DND-41 (cell line): ENCODE measurements at regions not wholly inside any gene's neighbourhood (a gene's known extent, or its start where the extent isn't known, plus 50 kb on each side); places are given as distances from the start of the nearest gene placed in this dataset.

Experiments
- ATAC-seq: fragments of 200-7000 bp; cut with Tn5 transposase; 3 replicates; pipeline ENCODE4 v1.9.1; 2021; ENCODE audit warnings: low read depth; ENCODE audit not compliant: insufficient read depth
- DNase-seq: peaks from one replicate; pipeline ENCODE4 v3.0.0-alpha.2; 2020
- H2AFZ ChIP-seq: 2 replicates; pipeline ENCODE4 v1.6.0; 2012; ENCODE audit warnings: low read depth, low read length
- H3K27ac ChIP-seq: 2 replicates; pipeline ENCODE4 v1.5.1; 2012; ENCODE audit warnings: low read length, inconsistent platforms
- H3K27me3 ChIP-seq: fragments of 200-600 bp; sonication (generic); 2 replicates; pipeline ENCODE4 v1.6.0; 2012; ENCODE audit warnings: low read length, mild to moderate bottlenecking, inconsistent platforms; ENCODE audit not compliant: insufficient read depth, poor library complexity
- H3K36me3 ChIP-seq: 2 replicates; pipeline ENCODE4 v1.5.1; 2012; ENCODE audit warnings: low read length, inconsistent platforms; ENCODE audit not compliant: insufficient read depth
- H3K4me1 ChIP-seq: 2 replicates; pipeline ENCODE4 v1.5.1; 2012; ENCODE audit warnings: mild to moderate bottlenecking, low read length; ENCODE audit not compliant: insufficient read depth
- H3K4me2 ChIP-seq: 2 replicates; pipeline ENCODE4 v1.6.0; 2012; ENCODE audit warnings: mild to moderate bottlenecking, moderate library complexity, low read length, inconsistent platforms; ENCODE audit not compliant: insufficient read depth
- H3K4me3 ChIP-seq, 2 experiments: fragments of 200-600 bp in 1 of 2; shearing (Covaris generic) in 1 of 2; 2 replicates each; pipeline ENCODE4 v1.5.1; 2012 to 2016; ENCODE audit warnings: inconsistent platforms in 2 of 2, low read length in 2 of 2, mild to moderate bottlenecking in 2 of 2, low read depth in 1 of 2, moderate library complexity in 1 of 2
- H3K79me2 ChIP-seq: 2 replicates; pipeline ENCODE4 v1.6.0; 2012; ENCODE audit warnings: low read length, inconsistent platforms; ENCODE audit not compliant: insufficient read depth
- H3K9ac ChIP-seq: 2 replicates; pipeline ENCODE4 v1.6.0; 2012; ENCODE audit warnings: low read depth, mild to moderate bottlenecking, inconsistent platforms, low read length, moderate library complexity
- H3K9me3 ChIP-seq: 2 replicates; pipeline ENCODE4 v1.5.1; 2012; ENCODE audit warnings: low read length, moderate library complexity, mild to moderate bottlenecking, inconsistent platforms; ENCODE audit not compliant: insufficient read depth, severe bottlenecking
- H4K20me1 ChIP-seq: 2 replicates; pipeline ENCODE4 v1.6.0; 2012; ENCODE audit warnings: low read length; ENCODE audit not compliant: insufficient read depth
- CTCF ChIP-seq: IDR thresholded peaks from 2 replicates; pipeline ENCODE4 v1.5.1; 2012; ENCODE audit warnings: borderline replicate concordance, low read length, moderate library complexity, mild to moderate bottlenecking; ENCODE audit not compliant: poor library complexity, severe bottlenecking; ENCODE audit errors: extremely low read depth
- EZH2 ChIP-seq: IDR thresholded peaks from 3 replicates; pipeline ENCODE4 v1.6.1; 2012; ENCODE audit warnings: borderline replicate concordance, low read depth, mild to moderate bottlenecking, moderate library complexity, low read length, inconsistent platforms; ENCODE audit not compliant: severe bottlenecking

- Histone ChIP-seq H3K9me3 (no peaks in the 10 kb centered on the region), H3K27ac (no peak overlapping the region), H3K36me3 (no peaks in the 10 kb centered on the region), H3K79me2 (no peaks in the 10 kb centered on the region), H3K4me2 (no peak overlapping the region), H4K20me1 (no peaks in the 10 kb centered on the region), H3K4me3 (no peak overlapping the region), H3K4me1 (no peaks in the 10 kb centered on the region), H2AFZ (no peak overlapping the region), H3K9ac (no peak overlapping the region), H3K27me3 (no peaks in the 10 kb centered on the region)
- ATAC-seq = no peak
- TF ChIP-seq CTCF (no peak), EZH2 (no peak)
- DNase-seq = no peak
These were observed 1360.6 kb upstream of the ACO1 start for GRCh38 chr9:31023847-31024246.

- DNase-seq (no peak), ATAC-seq (no peak)
- Histone ChIP-seq H3K9me3 (no peaks in the 10 kb centered on the region), H3K27ac (no peak overlapping the region), H3K27me3 (no peaks in the 10 kb centered on the region), H3K79me2 (no peaks in the 10 kb centered on the region), H3K4me2 (no peak overlapping the region), H3K36me3 (no peaks in the 10 kb centered on the region), H4K20me1 (no peaks in the 10 kb centered on the region), H3K9ac (no peak overlapping the region), H3K4me3 (no peak overlapping the region), H2AFZ (no peak overlapping the region), H3K4me1 (no peaks in the 10 kb centered on the region)
- TF ChIP-seq CTCF (no peak), EZH2 (no peak)
These were observed 1356.8 kb upstream of the ACO1 start for GRCh38 chr9:31027678-31028077.

- Histone ChIP-seq H3K9me3 (no peaks in the 10 kb centered on the region), H3K4me1 (no peaks in the 10 kb centered on the region), H2AFZ (no peak overlapping the region), H3K36me3 (no peaks in the 10 kb centered on the region), H3K79me2 (no peaks in the 10 kb centered on the region), H3K27ac (no peak overlapping the region), H3K4me2 (no peak overlapping the region), H3K27me3 (no peaks in the 10 kb centered on the region), H4K20me1 (no peaks in the 10 kb centered on the region), H3K4me3 (no peak overlapping the region), H3K9ac (no peak overlapping the region)
- TF ChIP-seq CTCF = no peak
- no peak for TF ChIP-seq EZH2
- DNase-seq (no peak), ATAC-seq (no peak)
These were observed 1356.3 kb upstream of the ACO1 start for GRCh38 chr9:31028137-31028536.

GRCh38 chr9:31030741-31031202 lies 1353.7 kb upstream of the ACO1 start:
- ATAC-seq = no peak

More at GRCh38 chr9:31030741-31031202, 1353.7 kb upstream of the ACO1 start:
- no peak for DNase-seq
- Histone ChIP-seq H4K20me1 (no peaks in the 10 kb centered on the region), H3K4me2 (no peak overlapping the region), H2AFZ (no peak overlapping the region), H3K27ac (no peak overlapping the region), H3K4me1 (no peaks in the 10 kb centered on the region), H3K27me3 (no peaks in the 10 kb centered on the region), H3K4me3 (no peak overlapping the region), H3K9ac (no peak overlapping the region), H3K79me2 (no peaks in the 10 kb centered on the region), H3K36me3 (no peaks in the 10 kb centered on the region), H3K9me3 (no peaks in the 10 kb centered on the region)
- no peak for TF ChIP-seq CTCF
- no peak for TF ChIP-seq EZH2
